ENCODE measurements at regions not wholly inside any gene's neighbourhood (a gene's known extent, or its start where the extent isn't known, plus 50 kb on each side); places are given as distances from the start of the nearest gene placed in this dataset.
"Not testable (repeated sequence)": the region's sequence is repeated elsewhere in the genome, so short reads cannot be mapped to it uniquely, and the experiment has no call there.

DNA sequence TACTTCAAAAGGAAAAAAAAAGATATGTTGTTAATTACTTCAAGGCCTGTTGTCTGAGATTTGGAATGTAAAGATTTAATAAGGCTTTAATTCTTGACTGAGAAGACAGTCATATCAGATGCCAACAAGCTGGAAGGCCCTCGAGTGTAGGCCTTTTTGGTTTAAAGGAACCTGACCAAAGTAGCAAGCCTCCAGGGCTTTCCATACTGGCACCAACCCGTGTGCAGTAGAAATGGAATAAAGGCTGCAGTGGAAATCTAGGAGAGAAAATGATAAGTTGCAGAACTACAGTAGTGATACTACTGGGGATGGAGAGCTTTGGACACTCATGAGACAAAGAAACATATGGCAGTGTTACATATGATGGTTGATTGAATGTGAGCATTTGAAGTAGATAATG, 358.0 kb downstream of the TAF11L14 start:
- no peak overlapping the region for H3K4me3 ChIP-seq (ENCODE audit: low read depth, low read length)
- no peak for DNase-seq (ENCODE audit: low read depth)
- TF ChIP-seq, protein P1, sequence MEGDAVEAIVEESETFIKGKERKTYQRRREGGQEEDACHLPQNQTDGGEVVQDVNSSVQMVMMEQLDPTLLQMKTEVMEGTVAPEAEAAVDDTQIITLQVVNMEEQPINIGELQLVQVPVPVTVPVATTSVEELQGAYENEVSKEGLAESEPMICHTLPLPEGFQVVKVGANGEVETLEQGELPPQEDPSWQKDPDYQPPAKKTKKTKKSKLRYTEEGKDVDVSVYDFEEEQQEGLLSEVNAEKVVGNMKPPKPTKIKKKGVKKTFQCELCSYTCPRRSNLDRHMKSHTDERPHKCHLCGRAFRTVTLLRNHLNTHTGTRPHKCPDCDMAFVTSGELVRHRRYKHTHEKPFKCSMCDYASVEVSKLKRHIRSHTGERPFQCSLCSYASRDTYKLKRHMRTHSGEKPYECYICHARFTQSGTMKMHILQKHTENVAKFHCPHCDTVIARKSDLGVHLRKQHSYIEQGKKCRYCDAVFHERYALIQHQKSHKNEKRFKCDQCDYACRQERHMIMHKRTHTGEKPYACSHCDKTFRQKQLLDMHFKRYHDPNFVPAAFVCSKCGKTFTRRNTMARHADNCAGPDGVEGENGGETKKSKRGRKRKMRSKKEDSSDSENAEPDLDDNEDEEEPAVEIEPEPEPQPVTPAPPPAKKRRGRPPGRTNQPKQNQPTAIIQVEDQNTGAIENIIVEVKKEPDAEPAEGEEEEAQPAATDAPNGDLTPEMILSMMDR (IDR thresholded peaks at IDR 0.05; ENCODE audit: insufficient read depth, low read length) = no peak

DNA sequence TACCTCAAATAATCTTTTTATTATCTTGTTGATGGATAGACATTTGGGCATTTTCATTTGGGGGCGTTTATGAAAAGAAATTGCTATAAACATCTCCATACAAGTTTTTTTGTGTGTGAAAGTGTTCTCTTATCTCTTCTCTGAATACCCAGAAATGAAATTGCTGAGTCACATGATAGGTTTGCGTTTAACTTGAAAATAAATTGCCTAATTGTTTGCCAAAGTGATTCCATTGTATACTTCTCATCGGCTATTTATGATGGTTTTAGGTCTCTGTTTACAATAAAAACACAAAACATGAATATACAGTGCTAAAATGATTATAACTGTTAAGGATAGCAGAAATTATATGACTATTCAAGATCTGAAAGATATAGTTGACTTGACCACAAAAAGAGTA, 361.7 kb downstream of the TAF11L14 start:
- no peak for DNase-seq (ENCODE audit: low read depth)
- no peak overlapping the region for H3K4me3 ChIP-seq (ENCODE audit: low read depth, low read length)
- TF ChIP-seq, protein P1 (IDR thresholded peaks at IDR 0.05; ENCODE audit: insufficient read depth, low read length) = no peak

DNA sequence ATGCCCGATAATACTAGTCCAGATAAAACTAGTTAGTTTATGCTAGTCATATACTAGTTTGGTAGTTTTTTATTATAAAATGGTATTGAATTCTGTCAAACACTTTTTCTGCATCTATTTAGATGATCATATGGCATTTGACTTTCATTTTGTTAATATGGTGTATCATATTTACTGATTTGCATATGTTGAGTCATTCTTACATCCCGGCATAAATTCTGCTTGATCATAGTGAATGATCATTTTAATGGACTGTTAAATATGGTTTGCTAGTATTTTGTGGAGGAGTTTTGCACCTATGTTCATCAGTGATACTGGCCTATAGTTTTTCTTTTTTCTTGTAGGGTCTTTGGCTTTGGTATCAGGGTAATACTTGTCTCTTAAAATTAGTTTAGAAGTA, 365.6 kb downstream of the TAF11L14 start:
- no peak for DNase-seq (ENCODE audit: low read depth)
- no peak overlapping the region for H3K4me3 ChIP-seq (ENCODE audit: low read depth, low read length)
- TF ChIP-seq, protein P1 (IDR thresholded peaks at IDR 0.05; ENCODE audit: insufficient read depth, low read length) = no peak

DNA sequence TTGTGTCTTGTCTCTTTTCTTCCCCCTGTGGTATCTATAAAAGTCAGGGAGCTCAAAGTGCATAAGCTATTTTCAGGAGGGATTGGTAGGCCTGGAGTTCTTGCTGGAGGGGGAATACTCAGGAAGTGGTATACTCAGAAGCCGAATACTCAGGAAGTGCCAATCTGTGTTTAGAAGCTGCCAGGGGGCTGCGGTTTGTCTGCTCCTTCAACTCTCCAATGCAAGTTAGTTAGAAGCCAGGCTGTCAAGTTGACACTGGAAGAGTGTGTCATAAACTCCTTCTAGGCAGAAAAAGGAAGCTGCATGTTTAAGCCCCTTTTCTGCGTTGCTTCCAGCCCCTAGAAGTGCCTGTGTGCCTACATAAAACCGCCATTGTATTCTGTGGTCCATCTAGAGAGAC, 366.5 kb downstream of the TAF11L14 start:
- TF ChIP-seq, protein P1 (IDR thresholded peaks at IDR 0.05; ENCODE audit: insufficient read depth, low read length) = no peak
- DNase-seq (ENCODE audit: low read depth) = no peak
- H3K4me3 ChIP-seq (ENCODE audit: low read depth, low read length) = no peak overlapping the region

DNA sequence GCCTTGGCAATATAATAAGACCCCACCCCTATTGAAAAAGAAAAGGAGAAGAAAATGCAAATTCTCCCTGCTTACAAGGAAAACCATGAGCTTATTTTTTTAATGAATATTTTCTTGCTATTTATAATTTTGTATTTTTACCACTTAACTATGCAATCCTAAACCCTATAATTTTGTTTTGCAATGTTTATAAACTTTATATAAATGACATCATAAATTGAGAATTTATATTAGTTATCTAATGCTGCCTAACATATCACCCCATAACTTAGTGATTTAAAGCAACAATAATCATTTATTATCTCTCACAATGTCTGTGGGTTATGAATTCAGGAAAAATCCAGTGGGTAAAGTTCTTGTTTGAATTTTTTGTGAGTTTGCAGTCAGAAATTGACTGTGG, 369.1 kb downstream of the TAF11L14 start:
- TF ChIP-seq, protein P1 (IDR thresholded peaks at IDR 0.05; ENCODE audit: insufficient read depth, low read length) = no peak

DNA sequence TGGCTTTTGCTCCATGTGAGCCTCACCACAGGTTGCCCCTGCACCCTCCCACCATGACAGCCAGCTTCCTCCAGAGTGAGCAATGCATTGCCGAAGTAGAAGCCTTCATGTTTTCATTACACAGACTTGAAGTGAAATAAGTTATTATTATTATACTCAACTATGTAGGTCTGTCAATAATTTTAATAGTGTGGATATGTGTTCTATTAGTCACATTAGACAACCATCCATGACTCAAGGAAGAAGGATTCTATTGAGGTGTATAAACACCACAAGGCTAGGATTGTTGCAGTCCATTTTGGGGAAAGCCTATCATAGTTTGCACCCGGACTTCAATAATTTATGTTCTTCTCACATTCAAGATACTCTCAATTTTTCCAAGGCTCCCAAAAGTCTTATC, 369.5 kb downstream of the TAF11L14 start:
- TF ChIP-seq, protein P1 (IDR thresholded peaks at IDR 0.05; ENCODE audit: insufficient read depth, low read length) = no peak
- H3K4me3 ChIP-seq (ENCODE audit: low read depth, low read length) = no peak overlapping the region
- DNase-seq (ENCODE audit: low read depth) = no peak

More for the DNA sequence above, 369.1 kb downstream of the TAF11L14 start:
- H3K4me3 ChIP-seq (ENCODE audit: low read depth, low read length) = no peak overlapping the region
- no peak for DNase-seq (ENCODE audit: low read depth)

DNA sequence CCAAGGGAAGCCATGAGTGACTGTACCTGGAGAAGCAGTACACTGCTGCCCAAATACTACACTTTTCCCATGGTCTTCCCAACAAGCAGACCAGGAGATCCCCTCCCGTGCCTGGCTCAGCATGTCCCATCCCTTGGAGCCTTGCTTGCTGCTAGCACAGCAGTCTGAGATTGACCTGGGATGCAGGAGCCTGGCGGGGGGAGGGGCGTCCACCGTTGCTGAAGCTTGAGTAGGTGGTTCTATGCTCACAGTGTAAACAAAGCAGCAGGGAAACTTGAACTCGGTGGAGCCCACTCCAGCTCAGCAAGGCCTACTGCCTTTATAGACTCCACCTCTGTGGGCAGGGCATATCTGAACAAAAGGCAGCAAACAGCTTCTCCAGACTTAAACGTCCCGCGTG, 372.0 kb downstream of the TAF11L14 start:
- not testable (repeated sequence) for H3K4me3 ChIP-seq (ENCODE audit: low read depth, low read length); DNase-seq (ENCODE audit: low read depth)

Data from fibroblast of the aortic adventitia (primary cell).